Panc1 (cell line): ENCODE measurements at regions not wholly inside any gene's neighbourhood (a gene's known extent, or its start where the extent isn't known, plus 50 kb on each side); places are given as distances from the start of the nearest gene placed in this dataset.

Source experiments
- POLR2AphosphoS5 ChIP-seq: IDR thresholded peaks from 2 replicates; pipeline ENCODE4 v1.6.1; 2012; ENCODE audit warnings: mild to moderate bottlenecking, low read depth, low read length, moderate library complexity
- SIN3A ChIP-seq: IDR thresholded peaks from 2 replicates; pipeline ENCODE4 v1.6.1; 2012; ENCODE audit warnings: low read depth, mild to moderate bottlenecking, low read length, moderate library complexity, borderline replicate concordance; ENCODE audit not compliant: insufficient read depth
- TF ChIP-seq, protein P1 (sequence below): fragments of 450-650 bp; IDR thresholded peaks from 2 replicates; pipeline ENCODE4 v1.5.1; 2017; ENCODE audit warnings: mild to moderate bottlenecking
- TF ChIP-seq, protein P2 (sequence below), 2 experiments: IDR thresholded peaks; 2 replicates each; pipeline ENCODE4 v1.6.1; 2011 to 2012; ENCODE audit warnings: low read depth in 2 of 2, control low read depth in 1 of 2, low read length in 1 of 2, mild to moderate bottlenecking in 1 of 2, moderate library complexity in 1 of 2; ENCODE audit not compliant: insufficient read depth in 1 of 2

DNA sequence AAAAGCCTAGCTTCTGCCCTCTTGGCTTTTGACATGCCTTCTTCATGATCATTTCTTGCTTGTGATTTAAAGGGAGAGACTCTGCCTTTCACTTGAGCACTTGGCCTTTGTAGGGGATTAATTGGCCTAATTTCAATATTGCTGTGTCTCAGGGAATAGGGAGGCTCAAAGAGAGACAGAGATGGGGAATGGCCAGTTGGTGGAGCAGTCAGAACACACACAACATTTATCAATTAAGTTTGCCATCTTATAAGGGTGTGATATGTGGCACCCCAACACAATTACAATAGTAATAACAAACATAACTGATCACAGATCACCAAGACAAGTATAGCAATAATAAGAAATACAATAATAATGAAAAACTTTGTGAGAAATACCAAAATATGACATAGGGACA, 122.5 kb upstream of the VCX start:
- TF ChIP-seq, protein P1, sequence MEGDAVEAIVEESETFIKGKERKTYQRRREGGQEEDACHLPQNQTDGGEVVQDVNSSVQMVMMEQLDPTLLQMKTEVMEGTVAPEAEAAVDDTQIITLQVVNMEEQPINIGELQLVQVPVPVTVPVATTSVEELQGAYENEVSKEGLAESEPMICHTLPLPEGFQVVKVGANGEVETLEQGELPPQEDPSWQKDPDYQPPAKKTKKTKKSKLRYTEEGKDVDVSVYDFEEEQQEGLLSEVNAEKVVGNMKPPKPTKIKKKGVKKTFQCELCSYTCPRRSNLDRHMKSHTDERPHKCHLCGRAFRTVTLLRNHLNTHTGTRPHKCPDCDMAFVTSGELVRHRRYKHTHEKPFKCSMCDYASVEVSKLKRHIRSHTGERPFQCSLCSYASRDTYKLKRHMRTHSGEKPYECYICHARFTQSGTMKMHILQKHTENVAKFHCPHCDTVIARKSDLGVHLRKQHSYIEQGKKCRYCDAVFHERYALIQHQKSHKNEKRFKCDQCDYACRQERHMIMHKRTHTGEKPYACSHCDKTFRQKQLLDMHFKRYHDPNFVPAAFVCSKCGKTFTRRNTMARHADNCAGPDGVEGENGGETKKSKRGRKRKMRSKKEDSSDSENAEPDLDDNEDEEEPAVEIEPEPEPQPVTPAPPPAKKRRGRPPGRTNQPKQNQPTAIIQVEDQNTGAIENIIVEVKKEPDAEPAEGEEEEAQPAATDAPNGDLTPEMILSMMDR = no peak
- TF ChIP-seq SIN3A (no peak), POLR2AphosphoS5 (no peak)
- TF ChIP-seq, protein P2, sequence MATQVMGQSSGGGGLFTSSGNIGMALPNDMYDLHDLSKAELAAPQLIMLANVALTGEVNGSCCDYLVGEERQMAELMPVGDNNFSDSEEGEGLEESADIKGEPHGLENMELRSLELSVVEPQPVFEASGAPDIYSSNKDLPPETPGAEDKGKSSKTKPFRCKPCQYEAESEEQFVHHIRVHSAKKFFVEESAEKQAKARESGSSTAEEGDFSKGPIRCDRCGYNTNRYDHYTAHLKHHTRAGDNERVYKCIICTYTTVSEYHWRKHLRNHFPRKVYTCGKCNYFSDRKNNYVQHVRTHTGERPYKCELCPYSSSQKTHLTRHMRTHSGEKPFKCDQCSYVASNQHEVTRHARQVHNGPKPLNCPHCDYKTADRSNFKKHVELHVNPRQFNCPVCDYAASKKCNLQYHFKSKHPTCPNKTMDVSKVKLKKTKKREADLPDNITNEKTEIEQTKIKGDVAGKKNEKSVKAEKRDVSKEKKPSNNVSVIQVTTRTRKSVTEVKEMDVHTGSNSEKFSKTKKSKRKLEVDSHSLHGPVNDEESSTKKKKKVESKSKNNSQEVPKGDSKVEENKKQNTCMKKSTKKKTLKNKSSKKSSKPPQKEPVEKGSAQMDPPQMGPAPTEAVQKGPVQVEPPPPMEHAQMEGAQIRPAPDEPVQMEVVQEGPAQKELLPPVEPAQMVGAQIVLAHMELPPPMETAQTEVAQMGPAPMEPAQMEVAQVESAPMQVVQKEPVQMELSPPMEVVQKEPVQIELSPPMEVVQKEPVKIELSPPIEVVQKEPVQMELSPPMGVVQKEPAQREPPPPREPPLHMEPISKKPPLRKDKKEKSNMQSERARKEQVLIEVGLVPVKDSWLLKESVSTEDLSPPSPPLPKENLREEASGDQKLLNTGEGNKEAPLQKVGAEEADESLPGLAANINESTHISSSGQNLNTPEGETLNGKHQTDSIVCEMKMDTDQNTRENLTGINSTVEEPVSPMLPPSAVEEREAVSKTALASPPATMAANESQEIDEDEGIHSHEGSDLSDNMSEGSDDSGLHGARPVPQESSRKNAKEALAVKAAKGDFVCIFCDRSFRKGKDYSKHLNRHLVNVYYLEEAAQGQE (IDR thresholded peaks at IDR 0.05; ENCODE audit: insufficient read depth in 1 of 2, low read depth in 2 of 2, low read length in 1 of 2) = no peak
